HG03575 (cell line): ENCODE measurements at regions not wholly inside any gene's neighbourhood (a gene's known extent, or its start where the extent isn't known, plus 50 kb on each side); places are given as distances from the start of the nearest gene placed in this dataset.
"Not testable (repeated sequence)": the region's sequence is repeated elsewhere in the genome, so short reads cannot be mapped to it uniquely, and the experiment has no call there.

Experiments used
- ATAC-seq: cut with Tn5 transposase; IDR thresholded peaks from one replicate; pipeline ENCODE4 v1.9.1; 2021; ENCODE audit not compliant: unreplicated experiment, insufficient number of reproducible peaks, low FRiP score; ENCODE audit errors: extremely low read depth

GRCh38 chr2:52292801-52293200 lies 1260.9 kb upstream of the NRXN1 start:
- ATAC-seq, result no peak

DNA sequence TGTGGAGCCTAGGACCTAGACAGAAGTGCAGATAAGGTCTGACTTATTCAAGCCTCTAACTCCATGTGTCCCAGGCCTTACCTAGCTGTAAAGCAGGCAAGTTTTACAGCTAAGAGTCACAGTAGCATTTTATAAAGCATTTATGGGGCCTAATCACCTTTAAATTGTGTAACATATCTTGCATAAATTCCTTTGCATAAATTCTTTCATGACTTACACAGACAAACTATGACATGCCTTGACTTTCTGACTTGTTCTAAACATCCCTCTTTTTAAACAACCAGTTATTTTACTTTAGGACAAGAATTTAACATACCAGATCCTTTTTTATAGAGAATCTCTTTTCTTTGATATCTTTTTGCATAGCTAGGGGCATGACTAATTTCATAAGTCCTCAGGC lies 1257.8 kb upstream of the NRXN1 start:
- ATAC-seq, result no peak

DNA sequence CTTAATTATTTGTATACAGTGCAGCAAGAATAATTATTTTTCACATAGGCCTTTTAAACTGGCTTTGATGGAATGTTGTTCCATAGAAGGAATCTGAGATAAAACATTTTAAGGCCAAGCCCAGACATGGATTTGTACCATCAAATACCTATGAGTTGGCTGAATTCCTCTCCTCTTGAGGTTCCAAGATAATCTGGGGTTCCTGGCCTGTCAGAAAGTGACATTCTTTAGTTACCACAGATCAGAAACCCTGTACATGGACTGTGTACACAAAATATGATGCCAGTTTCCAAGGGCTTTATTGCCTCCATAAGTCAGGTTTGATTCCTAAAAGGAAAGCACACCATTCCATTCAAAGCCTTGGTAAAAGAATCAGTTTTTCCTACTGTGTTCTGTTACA lies 1256.7 kb upstream of the NRXN1 start:
- no peak for ATAC-seq

DNA sequence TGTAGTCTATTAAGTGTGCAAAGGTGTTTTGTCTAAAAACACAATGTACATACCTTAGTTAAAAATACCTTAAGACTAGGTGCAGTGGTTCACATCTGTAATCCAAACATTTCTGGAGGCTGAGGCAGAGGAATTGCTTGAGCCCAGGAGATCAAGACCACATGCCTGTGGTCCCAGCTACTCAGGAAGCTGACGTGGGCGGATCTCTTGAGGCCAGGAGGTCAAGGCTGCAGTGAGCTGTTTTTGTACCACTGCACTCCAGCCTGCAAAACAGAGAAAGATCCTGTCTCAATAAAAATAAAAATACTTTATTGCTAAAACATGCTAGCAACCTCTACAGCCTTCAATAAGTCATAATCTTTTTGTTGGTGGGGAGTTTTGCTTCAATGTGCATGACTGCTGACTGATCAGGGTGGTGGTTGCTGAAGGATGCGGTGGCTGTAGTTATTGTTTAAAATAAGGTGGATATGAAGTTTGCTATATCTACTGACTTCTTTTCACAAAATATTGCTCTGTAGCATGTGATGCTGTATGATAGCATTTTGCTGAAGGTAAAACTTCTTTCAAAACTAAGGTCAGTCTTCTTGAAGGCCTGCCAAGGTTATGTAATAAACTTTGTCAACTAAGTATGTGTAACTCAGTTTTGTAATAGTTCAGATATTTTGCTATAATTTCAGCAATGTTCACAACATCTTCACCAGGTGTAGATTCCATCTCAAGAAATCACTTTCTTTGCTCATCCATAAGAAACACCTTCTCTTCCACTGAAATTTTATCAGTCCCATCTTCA lies 1238.0 kb upstream of the NRXN1 start:
- no peak for ATAC-seq

GRCh38 chr2:52264911-52265310 lies 1233.0 kb upstream of the NRXN1 start:
- ATAC-seq, result no peak

DNA sequence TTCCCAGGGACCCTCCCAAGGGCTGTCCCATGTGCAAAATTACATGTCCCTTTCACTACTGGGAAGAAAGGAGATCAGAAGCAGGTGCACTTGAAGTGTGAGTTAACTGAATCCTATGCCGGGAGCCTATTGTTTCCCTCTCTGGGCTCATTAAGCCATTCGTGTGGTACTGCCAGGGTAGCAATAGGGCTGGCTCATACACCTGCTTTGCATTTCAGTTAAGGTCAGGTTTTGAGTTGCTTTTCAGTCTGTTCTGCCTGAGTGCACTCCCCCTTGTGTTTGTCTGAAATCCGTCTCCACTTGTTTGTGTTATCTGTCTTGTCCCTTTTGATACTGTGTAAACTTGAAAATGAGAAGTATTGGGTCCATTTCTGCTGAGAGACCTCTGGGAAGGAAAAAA lies 1232.6 kb upstream of the NRXN1 start:
- no peak for ATAC-seq

- ATAC-seq, result no peak
Measured at GRCh38 chr2:52260904-52261303, 1229.0 kb upstream of the NRXN1 start.

GRCh38 chr2:52258967-52259366 lies 1227.0 kb upstream of the NRXN1 start:
- ATAC-seq, result not testable (repeated sequence)

DNA sequence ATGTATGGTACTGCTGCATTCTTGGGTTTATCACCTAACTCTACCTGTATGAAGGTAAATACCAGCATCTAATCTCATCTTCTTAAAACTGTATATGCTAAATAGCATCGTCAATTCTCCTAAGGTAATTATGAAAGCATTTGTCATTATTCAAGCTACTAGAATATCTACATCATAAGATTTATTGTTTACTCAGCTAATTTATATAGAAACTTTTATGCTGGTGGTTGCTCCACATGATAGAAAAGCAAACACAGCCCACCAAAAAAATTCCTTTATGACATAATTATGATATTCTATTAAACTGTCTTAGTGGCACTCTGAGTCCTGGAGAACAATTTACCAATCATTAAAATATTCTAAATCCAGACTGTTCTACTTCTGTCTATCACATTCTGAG lies 1226.1 kb upstream of the NRXN1 start:
- no peak for ATAC-seq

DNA sequence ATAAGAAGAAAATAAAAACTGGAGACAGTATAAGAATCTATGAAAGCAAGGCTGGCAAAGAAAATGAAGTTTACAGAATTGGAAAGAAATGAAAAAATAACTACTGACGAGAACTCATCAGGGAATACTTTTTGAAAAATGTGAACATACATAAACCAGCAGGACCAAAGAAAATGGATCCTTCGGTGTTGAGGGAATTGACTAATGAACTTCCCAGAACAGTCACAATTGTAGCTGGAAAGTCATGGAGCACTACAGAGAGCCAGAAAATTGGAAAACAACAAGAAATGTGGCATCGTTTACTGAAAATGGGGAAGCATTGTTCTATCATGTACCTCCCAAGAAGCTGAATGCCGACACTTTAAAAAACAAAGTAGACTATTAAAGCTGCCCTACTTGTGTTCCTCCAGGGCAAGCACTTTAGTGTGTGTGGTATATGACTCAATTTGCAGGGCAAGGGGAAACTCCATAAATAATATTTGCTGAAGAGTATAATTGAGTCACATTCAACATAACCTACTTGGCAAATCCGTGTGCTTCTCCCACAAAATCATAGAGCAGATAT lies 1221.6 kb upstream of the NRXN1 start:
- ATAC-seq, result no peak

- no peak for ATAC-seq
Measured at GRCh38 chr2:52238782-52239181, 1206.8 kb upstream of the NRXN1 start.

GRCh38 chr2:52222128-52222527 lies 1190.2 kb upstream of the NRXN1 start:
- no peak for ATAC-seq

DNA sequence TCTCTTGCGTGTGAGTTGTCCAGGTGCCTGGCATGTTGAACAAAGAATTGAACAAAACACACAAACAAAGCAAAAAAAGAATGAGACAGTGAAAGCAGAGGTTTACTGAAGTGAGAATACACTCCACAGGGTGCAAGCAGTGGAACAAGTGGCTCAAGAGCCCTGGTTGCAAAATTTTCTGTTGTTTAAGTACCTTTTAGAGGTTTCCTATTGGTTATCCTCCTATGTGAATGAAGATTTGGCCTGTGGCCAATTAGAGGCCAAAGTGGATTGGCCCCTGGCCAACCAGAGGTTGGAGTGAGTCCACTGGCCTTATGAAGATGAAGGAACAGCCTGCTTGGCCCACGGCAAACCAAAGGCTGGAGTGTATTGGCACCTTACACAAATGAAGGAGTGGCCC lies 1188.5 kb upstream of the NRXN1 start:
- no peak for ATAC-seq

GRCh38 chr2:52210611-52211010 lies 1178.7 kb upstream of the NRXN1 start:
- ATAC-seq, result no peak

GRCh38 chr2:52210161-52210560 lies 1178.2 kb upstream of the NRXN1 start:
- ATAC-seq, result no peak

DNA sequence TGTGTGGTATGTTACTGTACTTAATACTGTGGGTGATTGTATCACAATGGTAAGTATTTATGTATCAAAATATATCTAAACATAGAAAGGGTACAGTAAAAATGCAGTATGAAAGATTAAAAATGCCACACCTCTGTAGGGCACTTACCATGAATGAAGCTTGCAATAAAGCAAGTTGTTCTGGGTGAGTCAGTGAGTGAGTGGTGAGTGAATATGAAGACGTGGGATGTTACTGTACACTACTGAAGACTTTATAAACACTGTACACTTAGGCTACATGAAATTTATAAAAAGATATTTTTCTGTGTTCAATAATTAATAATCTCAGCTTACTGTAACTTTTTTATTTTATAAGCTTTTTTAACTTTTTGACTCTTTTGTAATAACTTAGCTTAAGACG lies 1162.4 kb upstream of the NRXN1 start:
- no peak for ATAC-seq

DNA sequence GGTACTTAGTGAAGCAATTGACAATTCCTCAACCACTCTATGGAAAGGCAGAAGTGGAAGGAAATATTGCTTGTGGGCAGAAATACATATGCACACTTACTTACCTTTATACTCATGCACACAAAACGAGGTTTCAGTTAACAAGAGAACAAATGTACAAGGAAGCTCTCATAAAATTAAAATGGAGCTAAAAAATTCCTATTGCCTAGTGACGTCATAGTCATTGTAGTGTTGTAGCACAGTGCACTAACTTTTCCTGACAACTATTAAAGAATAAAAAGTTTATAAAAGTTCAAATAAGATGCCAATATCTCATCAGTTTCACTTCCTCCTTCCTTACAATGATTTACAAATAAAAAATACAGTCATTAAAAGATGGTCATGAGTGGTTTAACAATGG lies 1161.9 kb upstream of the NRXN1 start:
- no peak for ATAC-seq

DNA sequence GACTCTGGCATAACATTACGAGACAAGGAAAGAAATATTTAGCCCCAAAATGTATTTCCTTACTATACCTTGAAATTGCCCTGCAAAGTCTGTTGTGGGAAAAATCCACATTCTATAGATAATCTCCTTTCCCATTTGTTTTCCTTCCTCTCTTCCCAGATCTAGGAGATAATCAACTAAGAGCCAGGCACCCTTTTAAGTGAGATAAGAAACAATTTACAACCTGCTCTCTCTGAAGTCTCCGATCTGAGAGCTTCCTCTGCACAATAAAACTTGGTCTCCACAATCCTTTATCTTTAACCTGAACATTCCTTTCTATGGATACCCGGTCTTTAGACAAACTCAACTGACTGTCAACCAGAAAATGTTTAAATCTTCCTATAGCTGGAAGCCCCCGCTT lies 1160.7 kb upstream of the NRXN1 start:
- ATAC-seq, result no peak

- no peak for ATAC-seq
Measured at GRCh38 chr2:52181080-52181479, 1149.1 kb upstream of the NRXN1 start.

GRCh38 chr2:52178845-52179244 lies 1146.9 kb upstream of the NRXN1 start:
- ATAC-seq, result no peak

DNA sequence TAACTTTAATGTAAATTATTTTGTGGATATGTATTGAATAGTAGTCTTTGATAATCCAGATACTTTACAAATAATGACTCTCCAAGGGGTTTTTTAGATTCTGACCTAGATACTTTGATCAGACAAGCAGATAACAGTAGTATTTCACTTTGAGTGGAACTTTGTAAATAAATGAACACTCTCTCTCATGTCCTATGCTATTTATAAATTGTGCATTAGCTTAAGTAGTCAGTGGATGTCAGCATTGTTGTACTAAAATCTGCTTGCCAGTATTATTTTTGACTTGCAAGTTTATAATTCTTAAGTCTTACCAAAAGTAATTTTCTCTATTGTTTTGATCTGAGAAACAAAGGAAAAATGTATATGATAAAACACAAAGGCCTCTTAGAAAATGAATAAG lies 1113.1 kb upstream of the NRXN1 start:
- ATAC-seq, result no peak
